Neural crest cell (in vitro differentiated cells): ENCODE measurements at regions not wholly inside any gene's neighbourhood (a gene's known extent, or its start where the extent isn't known, plus 50 kb on each side); places are given as distances from the start of the nearest gene placed in this dataset.

Experiments
- DNase-seq: peaks from one replicate; pipeline ENCODE4 v3.0.0; 2021; ENCODE audit warnings: low read depth, mixed read lengths, low spot score
- H3K27ac Mint-ChIP-seq: one replicate; pipeline ENCODE4 v1.8.0; 2021; ENCODE audit warnings: mild to moderate bottlenecking, mixed read lengths; ENCODE audit not compliant: unreplicated experiment
- H3K27me3 Mint-ChIP-seq: 2 replicates; pipeline ENCODE4 v1.8.0; 2021; ENCODE audit warnings: low read depth, mild to moderate bottlenecking, mixed read lengths
- H3K36me3 Mint-ChIP-seq: 2 replicates; pipeline ENCODE4 v1.8.0; 2021; ENCODE audit warnings: low read depth, mild to moderate bottlenecking, mixed read lengths
- H3K4me1 Mint-ChIP-seq: 2 replicates; pipeline ENCODE4 v1.8.0; 2021; ENCODE audit warnings: mixed read lengths
- H3K4me3 Mint-ChIP-seq: one replicate; pipeline ENCODE4 v1.8.0; 2021; ENCODE audit warnings: mild to moderate bottlenecking, mixed read lengths
- H3K9me3 Mint-ChIP-seq: 2 replicates; pipeline ENCODE4 v1.8.0; 2021; ENCODE audit warnings: mixed read lengths
- TF ChIP-seq, protein P1 (sequence below): fragments of 200-600 bp; sonication (generic); conservative IDR thresholded peaks from 2 replicates; pipeline ENCODE4 v1.5.0; 2021; ENCODE audit warnings: antibody characterized with exemption, mild to moderate bottlenecking

DNA sequence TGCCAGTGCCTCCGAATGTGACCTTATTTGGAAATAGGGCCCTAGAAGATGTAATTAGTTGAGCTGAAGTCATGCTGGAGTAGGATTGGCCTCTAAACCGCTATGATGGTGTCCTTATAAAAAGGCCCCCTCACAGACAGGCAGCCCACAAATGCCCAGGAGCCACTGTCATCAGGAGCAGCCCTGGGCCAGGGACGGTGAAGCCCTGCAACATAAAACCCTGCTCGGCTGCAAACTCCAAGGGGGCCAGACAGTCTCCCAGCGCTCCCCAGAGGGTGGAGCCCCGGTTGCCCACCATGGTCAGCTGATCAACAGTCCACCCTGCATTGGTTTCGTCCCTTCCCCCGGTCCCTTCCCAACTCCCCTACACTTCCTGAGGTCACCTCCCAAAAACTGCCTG, 351.7 kb downstream of the FOXL1 start:
- Mint-ChIP-seq H3K4me1 (peaks cover 14% of the 10 kb centered on the region), H3K4me3 (no peak overlapping the region)
- TF ChIP-seq, protein P1, sequence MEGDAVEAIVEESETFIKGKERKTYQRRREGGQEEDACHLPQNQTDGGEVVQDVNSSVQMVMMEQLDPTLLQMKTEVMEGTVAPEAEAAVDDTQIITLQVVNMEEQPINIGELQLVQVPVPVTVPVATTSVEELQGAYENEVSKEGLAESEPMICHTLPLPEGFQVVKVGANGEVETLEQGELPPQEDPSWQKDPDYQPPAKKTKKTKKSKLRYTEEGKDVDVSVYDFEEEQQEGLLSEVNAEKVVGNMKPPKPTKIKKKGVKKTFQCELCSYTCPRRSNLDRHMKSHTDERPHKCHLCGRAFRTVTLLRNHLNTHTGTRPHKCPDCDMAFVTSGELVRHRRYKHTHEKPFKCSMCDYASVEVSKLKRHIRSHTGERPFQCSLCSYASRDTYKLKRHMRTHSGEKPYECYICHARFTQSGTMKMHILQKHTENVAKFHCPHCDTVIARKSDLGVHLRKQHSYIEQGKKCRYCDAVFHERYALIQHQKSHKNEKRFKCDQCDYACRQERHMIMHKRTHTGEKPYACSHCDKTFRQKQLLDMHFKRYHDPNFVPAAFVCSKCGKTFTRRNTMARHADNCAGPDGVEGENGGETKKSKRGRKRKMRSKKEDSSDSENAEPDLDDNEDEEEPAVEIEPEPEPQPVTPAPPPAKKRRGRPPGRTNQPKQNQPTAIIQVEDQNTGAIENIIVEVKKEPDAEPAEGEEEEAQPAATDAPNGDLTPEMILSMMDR: no peak

DNA sequence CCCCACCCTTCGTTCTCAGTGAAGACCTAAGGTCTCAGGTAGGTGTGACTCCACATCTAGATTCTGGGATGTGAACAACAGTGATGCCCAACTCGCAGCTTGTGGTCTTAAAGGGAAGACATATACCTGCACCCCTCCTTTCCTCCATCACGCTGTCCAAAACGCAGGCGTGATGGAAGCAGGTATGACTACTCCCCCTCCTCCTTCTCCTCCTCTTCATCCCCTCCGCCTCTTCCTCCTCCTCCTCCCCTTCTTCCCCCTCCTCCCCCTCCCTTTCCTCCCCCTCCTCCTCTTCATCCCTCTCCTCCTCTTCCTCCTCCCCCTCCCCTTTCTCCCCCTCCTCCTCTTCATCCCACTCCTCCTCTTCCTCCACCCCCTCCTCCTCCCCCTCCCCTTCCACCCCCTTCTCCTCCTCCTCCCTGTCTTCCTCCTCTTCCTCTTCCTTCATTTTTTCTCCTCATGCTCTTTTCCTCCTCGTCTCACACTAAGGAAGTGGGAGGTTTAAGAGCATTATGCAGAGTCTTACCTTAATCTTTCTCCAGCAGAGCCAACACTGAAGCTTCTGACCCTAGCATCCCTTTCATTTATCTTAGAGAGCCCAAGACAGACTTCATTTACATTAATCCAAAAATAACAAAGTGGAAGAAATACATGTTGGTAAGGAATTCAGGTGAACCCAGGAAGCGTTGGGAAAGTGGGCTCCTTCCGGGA, 352.5 kb downstream of the FOXL1 start:
- Mint-ChIP-seq H3K27me3 (no peaks in the 10 kb centered on the region), H3K27ac (no peak overlapping the region), H3K4me3 (no peak overlapping the region), H3K9me3 (no peaks in the 10 kb centered on the region), H3K36me3 (no peaks in the 10 kb centered on the region), H3K4me1 (peaks cover 22% of the 10 kb centered on the region)
- DNase-seq: no peak
- TF ChIP-seq, protein P1: no peak

More for the DNA sequence above, 351.7 kb downstream of the FOXL1 start:
- no peak overlapping the region for H3K27ac Mint-ChIP-seq
- H3K36me3 Mint-ChIP-seq: no peaks in the 10 kb centered on the region
- H3K27me3 Mint-ChIP-seq: no peaks in the 10 kb centered on the region
- DNase-seq: no peak
- no peaks in the 10 kb centered on the region for H3K9me3 Mint-ChIP-seq

DNA sequence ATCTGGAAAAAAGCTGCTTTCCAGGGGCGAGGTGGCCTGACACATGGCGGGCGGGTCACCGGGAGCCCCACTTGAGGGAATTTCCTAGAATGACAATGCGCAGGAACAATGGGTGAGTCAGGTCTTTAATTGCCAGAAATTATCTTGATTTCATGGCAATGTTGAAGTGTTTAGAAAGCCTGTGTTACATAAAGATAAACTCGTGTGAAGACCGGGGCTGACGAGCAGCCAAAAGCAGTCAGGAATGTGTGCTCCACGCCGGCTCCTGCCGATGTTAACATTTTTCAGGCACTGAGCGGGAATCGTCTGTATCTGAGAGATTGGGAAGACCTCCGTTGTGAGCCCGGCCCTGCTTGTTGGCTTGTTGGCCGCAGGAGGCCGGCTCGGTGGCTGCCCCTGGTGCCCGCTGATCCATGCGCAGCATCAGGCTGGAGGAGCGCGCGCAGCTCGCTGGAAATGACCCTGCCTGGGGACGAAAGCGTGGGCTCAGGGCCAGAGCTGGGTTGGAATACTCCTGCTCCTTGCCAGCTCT, 353.1 kb downstream of the FOXL1 start:
- H3K9me3 Mint-ChIP-seq: no peaks in the 10 kb centered on the region
- H3K4me3 Mint-ChIP-seq: no peak overlapping the region
- peaks cover 23% of the 10 kb centered on the region for H3K4me1 Mint-ChIP-seq
- no peak for DNase-seq
- H3K27me3 Mint-ChIP-seq: no peaks in the 10 kb centered on the region
- no peaks in the 10 kb centered on the region for H3K36me3 Mint-ChIP-seq
- TF ChIP-seq, protein P1: no peak
- H3K27ac Mint-ChIP-seq: no peak overlapping the region

DNA sequence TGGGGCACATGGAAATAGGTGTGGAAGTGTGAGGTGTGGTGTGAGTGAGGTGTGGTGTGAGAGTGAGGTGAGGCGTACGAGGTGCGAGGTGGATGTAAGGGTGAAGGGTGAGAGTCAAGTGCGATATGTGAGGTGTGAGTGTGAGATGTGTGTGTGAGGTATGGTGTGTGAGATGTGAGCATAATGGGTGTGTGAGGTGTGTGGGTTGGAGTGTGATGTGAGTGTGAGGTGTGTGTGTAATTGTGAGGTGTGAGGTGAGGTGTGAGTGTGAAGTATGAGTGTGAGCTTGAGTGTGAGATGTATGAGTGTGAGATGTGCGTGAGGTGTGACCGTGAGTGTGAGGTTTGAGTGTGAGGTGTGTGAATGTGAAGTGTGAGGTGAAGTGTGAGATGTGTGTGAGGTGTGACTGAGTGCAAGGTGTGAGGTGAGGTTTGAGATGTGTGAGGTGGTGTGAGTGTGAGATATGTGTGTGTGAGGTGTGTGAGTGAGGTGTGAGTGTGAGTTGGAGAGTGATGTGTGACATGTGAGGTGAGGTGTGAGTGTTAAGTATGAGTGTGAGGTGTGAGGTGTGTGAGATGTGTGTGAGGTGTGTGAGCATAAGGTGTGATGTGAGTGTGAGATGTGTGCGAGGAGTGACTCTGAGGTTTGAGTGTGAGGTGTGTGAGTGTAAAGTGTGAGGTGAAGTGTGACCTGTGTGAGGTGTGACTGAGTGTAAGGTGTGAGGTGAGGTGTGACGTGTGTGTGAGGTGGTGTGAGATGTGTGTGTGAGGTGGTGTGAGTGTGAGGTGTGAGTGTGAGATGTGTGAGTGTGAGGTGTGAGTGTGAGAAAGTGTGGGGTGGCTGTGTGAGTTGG, 354.0 kb downstream of the FOXL1 start:
- H3K4me3 Mint-ChIP-seq: no peak overlapping the region
- peaks cover 3% of the 10 kb centered on the region for H3K36me3 Mint-ChIP-seq
- DNase-seq: no peak
- no peaks in the 10 kb centered on the region for H3K9me3 Mint-ChIP-seq
- peaks cover 23% of the 10 kb centered on the region for H3K4me1 Mint-ChIP-seq
- no peaks in the 10 kb centered on the region for H3K27me3 Mint-ChIP-seq
- no peak overlapping the region for H3K27ac Mint-ChIP-seq
- TF ChIP-seq, protein P1: no peak

DNA sequence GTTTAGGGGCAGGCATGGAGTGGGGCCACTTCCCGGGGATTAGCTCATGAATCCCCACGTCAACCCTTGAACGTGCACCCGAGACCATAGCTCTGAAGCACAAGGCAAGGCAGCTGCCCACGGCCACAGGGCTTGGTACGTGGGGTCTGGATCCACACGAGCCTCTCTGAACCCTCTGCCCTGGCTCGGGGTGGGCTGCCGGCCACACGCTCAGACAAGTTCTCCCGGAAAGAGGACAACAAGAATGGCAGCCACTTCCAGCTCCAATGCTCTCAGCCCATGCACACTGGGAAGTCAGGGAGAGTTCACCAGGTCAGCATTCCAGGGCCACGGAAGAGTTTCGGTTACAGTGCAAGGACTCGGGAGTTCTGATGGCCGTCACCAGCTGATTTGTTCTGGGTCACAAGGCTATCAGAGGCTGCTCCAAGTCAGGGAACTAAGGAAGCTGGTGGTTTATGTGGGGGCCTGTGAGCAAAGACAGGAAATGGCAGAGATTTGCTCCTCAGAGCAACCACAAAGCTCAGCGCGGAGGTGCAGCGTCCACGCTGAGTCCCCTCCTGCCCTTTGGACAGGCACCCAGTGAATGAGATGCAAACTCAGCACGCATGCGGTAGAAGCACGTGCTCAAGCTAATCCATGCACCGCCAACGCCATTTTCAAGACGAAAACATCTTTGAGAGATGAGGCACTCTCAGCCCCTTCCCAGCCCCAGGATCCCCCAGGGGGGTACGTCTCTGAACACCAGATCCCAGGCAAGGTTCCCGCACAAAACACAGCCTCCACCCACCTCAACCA, 356.4 kb downstream of the FOXL1 start:
- Mint-ChIP-seq H3K4me1 (peaks cover 15% of the 10 kb centered on the region), H3K27ac (peak overlapping the region; percentile 91), H3K27me3 (no peaks in the 10 kb centered on the region), H3K4me3 (no peak overlapping the region), H3K9me3 (peaks cover 1% of the 10 kb centered on the region), H3K36me3 (peaks cover 3% of the 10 kb centered on the region)
- TF ChIP-seq, protein P1: no peak
- DNase-seq: no peak
